DOHH2 (cell line): ENCODE measurements at regions not wholly inside any gene's neighbourhood (a gene's known extent, or its start where the extent isn't known, plus 50 kb on each side); places are given as distances from the start of the nearest gene placed in this dataset.

Experiments
- EZH2phosphoT487 ChIP-seq: fragments of 200-600 bp; sonication (generic); IDR thresholded peaks from 2 replicates; pipeline ENCODE4 v1.6.1; 2017; ENCODE audit warnings: borderline replicate concordance, mild to moderate bottlenecking, antibody characterized with exemption, low read length, moderate library complexity, mixed read lengths
- TF ChIP-seq, protein P1 (sequence below): fragments of 200-600 bp; sonication (generic); IDR thresholded peaks from one replicate; pipeline ENCODE4 v1.5.1; 2014; ENCODE audit warnings: antibody characterized with exemption, mild to moderate bottlenecking, low read depth, low read length; ENCODE audit not compliant: poor library complexity, severe bottlenecking

GRCh38 chr2:146818122-146818521 is 1026.7 kb upstream of the ACVR2A start:
- TF ChIP-seq, protein P1, sequence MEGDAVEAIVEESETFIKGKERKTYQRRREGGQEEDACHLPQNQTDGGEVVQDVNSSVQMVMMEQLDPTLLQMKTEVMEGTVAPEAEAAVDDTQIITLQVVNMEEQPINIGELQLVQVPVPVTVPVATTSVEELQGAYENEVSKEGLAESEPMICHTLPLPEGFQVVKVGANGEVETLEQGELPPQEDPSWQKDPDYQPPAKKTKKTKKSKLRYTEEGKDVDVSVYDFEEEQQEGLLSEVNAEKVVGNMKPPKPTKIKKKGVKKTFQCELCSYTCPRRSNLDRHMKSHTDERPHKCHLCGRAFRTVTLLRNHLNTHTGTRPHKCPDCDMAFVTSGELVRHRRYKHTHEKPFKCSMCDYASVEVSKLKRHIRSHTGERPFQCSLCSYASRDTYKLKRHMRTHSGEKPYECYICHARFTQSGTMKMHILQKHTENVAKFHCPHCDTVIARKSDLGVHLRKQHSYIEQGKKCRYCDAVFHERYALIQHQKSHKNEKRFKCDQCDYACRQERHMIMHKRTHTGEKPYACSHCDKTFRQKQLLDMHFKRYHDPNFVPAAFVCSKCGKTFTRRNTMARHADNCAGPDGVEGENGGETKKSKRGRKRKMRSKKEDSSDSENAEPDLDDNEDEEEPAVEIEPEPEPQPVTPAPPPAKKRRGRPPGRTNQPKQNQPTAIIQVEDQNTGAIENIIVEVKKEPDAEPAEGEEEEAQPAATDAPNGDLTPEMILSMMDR, result no peak
- no peak for TF ChIP-seq EZH2phosphoT487
